HepG2 (cell line): ENCODE measurements at regions not wholly inside any gene's neighbourhood (a gene's known extent, or its start where the extent isn't known, plus 50 kb on each side); places are given as distances from the start of the nearest gene placed in this dataset.

Experiments
- FOSL2 ChIP-seq: sonication (generic); formaldehyde crosslinking; IDR thresholded peaks from 2 replicates; pipeline ENCODE4 v1.4.0; 2020; ENCODE audit warnings: missing genetic modification reagents
- FOXK1 ChIP-seq: sonication (generic); formaldehyde crosslinking; IDR thresholded peaks from 2 replicates; pipeline ENCODE4 v1.4.0; 2020; ENCODE audit warnings: low read depth, missing genetic modification reagents, borderline replicate concordance
- NBN ChIP-seq: fragments of 450-650 bp; conservative IDR thresholded peaks from 2 replicates; pipeline ENCODE4 v1.6.1; 2017
- RNF2 ChIP-seq: fragments of 450-650 bp; conservative IDR thresholded peaks from 2 replicates; pipeline ENCODE4 v1.6.1; 2016; ENCODE audit warnings: low read depth
- SIN3A ChIP-seq: IDR thresholded peaks from 2 replicates; pipeline ENCODE4 v1.6.1; 2011; ENCODE audit warnings: low read depth, mild to moderate bottlenecking, control low read depth, low read length, borderline replicate concordance
- TF ChIP-seq, protein P1 (sequence below): fragments of 450-650 bp; IDR thresholded peaks from 2 replicates; pipeline ENCODE4 v1.6.1; 2017; ENCODE audit warnings: mild to moderate bottlenecking
- TF ChIP-seq, protein P2 (sequence below): sonication (generic); formaldehyde crosslinking; IDR thresholded peaks from 2 replicates; pipeline ENCODE4 v1.5.0; 2020; ENCODE audit warnings: mild to moderate bottlenecking, missing genetic modification reagents, moderate library complexity
- TF ChIP-seq, protein P3 (sequence below): IDR thresholded peaks from 2 replicates; pipeline ENCODE4 v1.6.1; 2012; ENCODE audit warnings: inconsistent platforms
- TF ChIP-seq, protein P4 (sequence below): sonication (generic); formaldehyde crosslinking; IDR thresholded peaks from 2 replicates; pipeline ENCODE4 v1.9.0; 2021; ENCODE audit warnings: missing genetic modification reagents, borderline replicate concordance

DNA sequence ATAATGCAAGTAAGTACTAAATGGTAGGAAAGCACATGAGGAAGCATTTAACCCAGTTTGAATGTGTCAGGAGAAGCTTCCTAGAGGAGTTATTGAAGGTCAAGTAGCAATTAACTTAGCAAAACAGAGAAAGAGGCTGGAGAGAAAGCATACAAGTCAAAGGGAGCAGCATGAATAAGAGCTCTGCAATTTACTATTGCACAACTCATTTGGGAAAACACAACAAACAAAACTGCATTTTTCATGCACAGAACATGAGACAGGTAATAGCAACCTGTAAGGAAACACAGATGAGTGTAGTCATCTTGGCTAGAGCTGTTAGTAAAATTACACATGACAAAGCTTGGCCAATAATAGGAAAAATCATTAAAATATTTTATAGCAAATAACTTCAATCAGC lies 538.1 kb downstream of the PPP4R3C start:
- TF ChIP-seq SIN3A = no peak
- TF ChIP-seq RNF2 = no peak
- TF ChIP-seq, protein P1, sequence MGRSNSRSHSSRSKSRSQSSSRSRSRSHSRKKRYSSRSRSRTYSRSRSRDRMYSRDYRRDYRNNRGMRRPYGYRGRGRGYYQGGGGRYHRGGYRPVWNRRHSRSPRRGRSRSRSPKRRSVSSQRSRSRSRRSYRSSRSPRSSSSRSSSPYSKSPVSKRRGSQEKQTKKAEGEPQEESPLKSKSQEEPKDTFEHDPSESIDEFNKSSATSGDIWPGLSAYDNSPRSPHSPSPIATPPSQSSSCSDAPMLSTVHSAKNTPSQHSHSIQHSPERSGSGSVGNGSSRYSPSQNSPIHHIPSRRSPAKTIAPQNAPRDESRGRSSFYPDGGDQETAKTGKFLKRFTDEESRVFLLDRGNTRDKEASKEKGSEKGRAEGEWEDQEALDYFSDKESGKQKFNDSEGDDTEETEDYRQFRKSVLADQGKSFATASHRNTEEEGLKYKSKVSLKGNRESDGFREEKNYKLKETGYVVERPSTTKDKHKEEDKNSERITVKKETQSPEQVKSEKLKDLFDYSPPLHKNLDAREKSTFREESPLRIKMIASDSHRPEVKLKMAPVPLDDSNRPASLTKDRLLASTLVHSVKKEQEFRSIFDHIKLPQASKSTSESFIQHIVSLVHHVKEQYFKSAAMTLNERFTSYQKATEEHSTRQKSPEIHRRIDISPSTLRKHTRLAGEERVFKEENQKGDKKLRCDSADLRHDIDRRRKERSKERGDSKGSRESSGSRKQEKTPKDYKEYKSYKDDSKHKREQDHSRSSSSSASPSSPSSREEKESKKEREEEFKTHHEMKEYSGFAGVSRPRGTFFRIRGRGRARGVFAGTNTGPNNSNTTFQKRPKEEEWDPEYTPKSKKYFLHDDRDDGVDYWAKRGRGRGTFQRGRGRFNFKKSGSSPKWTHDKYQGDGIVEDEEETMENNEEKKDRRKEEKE = no peak
- TF ChIP-seq FOSL2 (CRISPR knock-in tag) = no peak
- TF ChIP-seq, protein P2, sequence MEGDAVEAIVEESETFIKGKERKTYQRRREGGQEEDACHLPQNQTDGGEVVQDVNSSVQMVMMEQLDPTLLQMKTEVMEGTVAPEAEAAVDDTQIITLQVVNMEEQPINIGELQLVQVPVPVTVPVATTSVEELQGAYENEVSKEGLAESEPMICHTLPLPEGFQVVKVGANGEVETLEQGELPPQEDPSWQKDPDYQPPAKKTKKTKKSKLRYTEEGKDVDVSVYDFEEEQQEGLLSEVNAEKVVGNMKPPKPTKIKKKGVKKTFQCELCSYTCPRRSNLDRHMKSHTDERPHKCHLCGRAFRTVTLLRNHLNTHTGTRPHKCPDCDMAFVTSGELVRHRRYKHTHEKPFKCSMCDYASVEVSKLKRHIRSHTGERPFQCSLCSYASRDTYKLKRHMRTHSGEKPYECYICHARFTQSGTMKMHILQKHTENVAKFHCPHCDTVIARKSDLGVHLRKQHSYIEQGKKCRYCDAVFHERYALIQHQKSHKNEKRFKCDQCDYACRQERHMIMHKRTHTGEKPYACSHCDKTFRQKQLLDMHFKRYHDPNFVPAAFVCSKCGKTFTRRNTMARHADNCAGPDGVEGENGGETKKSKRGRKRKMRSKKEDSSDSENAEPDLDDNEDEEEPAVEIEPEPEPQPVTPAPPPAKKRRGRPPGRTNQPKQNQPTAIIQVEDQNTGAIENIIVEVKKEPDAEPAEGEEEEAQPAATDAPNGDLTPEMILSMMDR = no peak
- TF ChIP-seq FOXK1 (CRISPR knock-in tag) = no peak
- TF ChIP-seq NBN = no peak
- TF ChIP-seq, protein P3, sequence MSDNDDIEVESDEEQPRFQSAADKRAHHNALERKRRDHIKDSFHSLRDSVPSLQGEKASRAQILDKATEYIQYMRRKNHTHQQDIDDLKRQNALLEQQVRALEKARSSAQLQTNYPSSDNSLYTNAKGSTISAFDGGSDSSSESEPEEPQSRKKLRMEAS = no peak
- TF ChIP-seq, protein P4, sequence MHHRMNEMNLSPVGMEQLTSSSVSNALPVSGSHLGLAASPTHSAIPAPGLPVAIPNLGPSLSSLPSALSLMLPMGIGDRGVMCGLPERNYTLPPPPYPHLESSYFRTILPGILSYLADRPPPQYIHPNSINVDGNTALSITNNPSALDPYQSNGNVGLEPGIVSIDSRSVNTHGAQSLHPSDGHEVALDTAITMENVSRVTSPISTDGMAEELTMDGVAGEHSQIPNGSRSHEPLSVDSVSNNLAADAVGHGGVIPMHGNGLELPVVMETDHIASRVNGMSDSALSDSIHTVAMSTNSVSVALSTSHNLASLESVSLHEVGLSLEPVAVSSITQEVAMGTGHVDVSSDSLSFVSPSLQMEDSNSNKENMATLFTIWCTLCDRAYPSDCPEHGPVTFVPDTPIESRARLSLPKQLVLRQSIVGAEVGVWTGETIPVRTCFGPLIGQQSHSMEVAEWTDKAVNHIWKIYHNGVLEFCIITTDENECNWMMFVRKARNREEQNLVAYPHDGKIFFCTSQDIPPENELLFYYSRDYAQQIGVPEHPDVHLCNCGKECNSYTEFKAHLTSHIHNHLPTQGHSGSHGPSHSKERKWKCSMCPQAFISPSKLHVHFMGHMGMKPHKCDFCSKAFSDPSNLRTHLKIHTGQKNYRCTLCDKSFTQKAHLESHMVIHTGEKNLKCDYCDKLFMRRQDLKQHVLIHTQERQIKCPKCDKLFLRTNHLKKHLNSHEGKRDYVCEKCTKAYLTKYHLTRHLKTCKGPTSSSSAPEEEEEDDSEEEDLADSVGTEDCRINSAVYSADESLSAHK = no peak
